Endothelial cell of umbilical vein (primary cell): ENCODE measurements at regions not wholly inside any gene's neighbourhood (a gene's known extent, or its start where the extent isn't known, plus 50 kb on each side); places are given as distances from the start of the nearest gene placed in this dataset.

Experiments used
- CTCF ChIP-seq, 2 donors: IDR thresholded peaks; 1 replicate in 1 of 2; 2 replicates in 1 of 2; pipeline ENCODE4 v1.5.1; 2011; ENCODE audit warnings: low read length in 2 of 2, mild to moderate bottlenecking in 2 of 2, moderate library complexity in 2 of 2, control low read depth in 1 of 2, inconsistent platforms in 1 of 2, low read depth in 1 of 2; ENCODE audit not compliant: insufficient read depth in 1 of 2; ENCODE audit errors: extremely low read depth in 1 of 2
- EZH2 ChIP-seq: IDR thresholded peaks from 2 replicates; pipeline ENCODE4 v1.6.1; 2012; ENCODE audit warnings: borderline replicate concordance, low read depth, mild to moderate bottlenecking, moderate library complexity, low read length, inconsistent platforms; ENCODE audit not compliant: severe bottlenecking
- JUN ChIP-seq: IDR thresholded peaks from 2 replicates; pipeline ENCODE4 v1.6.1; 2011; ENCODE audit warnings: borderline replicate concordance, low read depth; ENCODE audit not compliant: insufficient read length, insufficient read depth
- POLR2A ChIP-seq: IDR thresholded peaks from 2 replicates; pipeline ENCODE4 v1.6.1; 2012; ENCODE audit warnings: low read depth, mild to moderate bottlenecking, control low read depth, low read length
- TF ChIP-seq, protein P1 (sequence below): IDR thresholded peaks from 2 replicates; pipeline ENCODE4 v1.6.1; 2011; ENCODE audit not compliant: insufficient read depth, insufficient read length

DNA sequence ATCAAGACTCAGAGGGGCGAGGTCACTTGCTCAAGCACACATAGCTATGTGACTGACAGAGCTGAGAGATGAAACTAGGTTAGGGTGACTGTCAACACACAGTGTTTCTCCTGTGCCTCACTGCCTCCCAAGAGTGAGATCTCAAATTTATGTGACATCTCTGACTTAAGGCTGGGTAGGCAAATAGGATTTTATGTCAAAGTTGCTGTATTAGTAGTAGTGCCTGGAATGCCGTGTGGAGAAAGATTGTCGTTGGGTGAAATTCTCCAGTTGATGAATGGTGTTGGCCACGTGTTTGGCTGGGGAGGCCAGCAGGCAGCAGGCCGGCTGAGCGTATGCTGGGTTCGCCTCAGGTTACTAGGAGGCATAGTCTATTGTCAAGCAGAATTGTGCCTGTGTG is 148.3 kb upstream of the BMPER start:
- TF ChIP-seq POLR2A (no peak), CTCF (IDR thresholded peaks at IDR 0.05; ENCODE audit: extremely low read depth in 1 of 2, insufficient read depth in 1 of 2, low read depth in 1 of 2, low read length in 2 of 2) (no peak), EZH2 (no peak), JUN (no peak)
- TF ChIP-seq, protein P1, sequence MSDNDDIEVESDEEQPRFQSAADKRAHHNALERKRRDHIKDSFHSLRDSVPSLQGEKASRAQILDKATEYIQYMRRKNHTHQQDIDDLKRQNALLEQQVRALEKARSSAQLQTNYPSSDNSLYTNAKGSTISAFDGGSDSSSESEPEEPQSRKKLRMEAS, result no peak
